HG03558 (cell line): ENCODE measurements at regions not wholly inside any gene's neighbourhood (a gene's known extent, or its start where the extent isn't known, plus 50 kb on each side); places are given as distances from the start of the nearest gene placed in this dataset.

Source experiments
- ATAC-seq: cut with Tn5 transposase; IDR thresholded peaks from one replicate; pipeline ENCODE4 v1.9.1; 2021; ENCODE audit warnings: moderate number of reproducible peaks; ENCODE audit not compliant: unreplicated experiment; ENCODE audit errors: extremely low read depth

- no peak for ATAC-seq
Measured at GRCh38 chr1:60132108-60132507, 58.5 kb upstream of the C1orf87 start.

- ATAC-seq = no peak
Measured at GRCh38 chr1:60130703-60131102, 57.1 kb upstream of the C1orf87 start.

- no peak for ATAC-seq
Measured at GRCh38 chr1:60129911-60130310, 56.3 kb upstream of the C1orf87 start.

GRCh38 chr1:60126723-60127122 is 53.2 kb upstream of the C1orf87 start:
- ATAC-seq = no peak
